AG09319 (cell line): ENCODE measurements at regions not wholly inside any gene's neighbourhood (a gene's known extent, or its start where the extent isn't known, plus 50 kb on each side); places are given as distances from the start of the nearest gene placed in this dataset.
"Not testable (repeated sequence)": the region's sequence is repeated elsewhere in the genome, so short reads cannot be mapped to it uniquely, and the experiment has no call there.

ENCODE experiments used
- DNase-seq: peaks from one replicate; pipeline ENCODE4 v3.0.0-alpha.2; 2010; ENCODE audit warnings: low read depth; ENCODE audit errors: extremely low read depth
- CTCF ChIP-seq: IDR thresholded peaks from 2 replicates; pipeline ENCODE4 v1.5.1; 2011; ENCODE audit warnings: low read depth, mild to moderate bottlenecking, inconsistent platforms, low read length, moderate library complexity

GRCh38 chr1:182227864-182228547 is 163.6 kb downstream of the GLUL start:
- no peak for TF ChIP-seq CTCF
- no peak for DNase-seq

- no peak for TF ChIP-seq CTCF
- DNase-seq: no peak
Observed at GRCh38 chr1:182226618-182227017, 165.0 kb downstream of the GLUL start.

GRCh38 chr1:182225755-182226154 is 164.2 kb upstream of the ZNF648 start:
- DNase-seq: not testable (repeated sequence)

GRCh38 chr1:182221990-182222389 is 160.5 kb upstream of the ZNF648 start:
- not testable (repeated sequence) for DNase-seq

GRCh38 chr1:182221367-182221766 is 159.9 kb upstream of the ZNF648 start:
- DNase-seq: not testable (repeated sequence)

GRCh38 chr1:182217967-182218366 is 156.5 kb upstream of the ZNF648 start:
- DNase-seq: no peak
- TF ChIP-seq CTCF: no peak

GRCh38 chr1:182217071-182217470 is 155.6 kb upstream of the ZNF648 start:
- DNase-seq: no peak
- no peak for TF ChIP-seq CTCF

GRCh38 chr1:182215764-182216163 is 154.3 kb upstream of the ZNF648 start:
- TF ChIP-seq CTCF: no peak
- DNase-seq: peak; percentile 54

- DNase-seq: no peak
- no peak for TF ChIP-seq CTCF
Observed at GRCh38 chr1:182213163-182213562, 151.7 kb upstream of the ZNF648 start.
